ENCODE measurements at regions not wholly inside any gene's neighbourhood (a gene's known extent, or its start where the extent isn't known, plus 50 kb on each side); places are given as distances from the start of the nearest gene placed in this dataset.
"Not testable (repeated sequence)": the region's sequence is repeated elsewhere in the genome, so short reads cannot be mapped to it uniquely, and the experiment has no call there.

DNA sequence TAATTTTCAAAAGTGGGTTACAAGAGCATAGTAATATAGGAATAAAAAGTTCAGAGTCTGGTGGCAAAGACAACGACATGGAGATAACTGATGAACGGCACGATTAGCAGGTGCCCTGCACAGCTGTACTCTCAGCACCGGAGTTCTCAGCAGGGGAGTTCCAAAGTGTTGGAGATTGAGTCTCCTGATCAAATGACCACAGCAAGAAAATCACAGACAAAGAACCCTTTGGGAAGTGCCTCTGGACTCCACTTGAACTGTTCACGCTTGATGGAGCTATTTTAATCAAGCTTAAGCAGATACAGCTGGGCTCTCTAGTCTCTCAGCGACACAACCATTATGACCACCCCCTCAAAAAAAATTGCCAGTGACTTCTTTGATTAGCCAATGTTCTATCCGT lies 153.1 kb downstream of the ALG10B start:
- DNase-seq: no peak
- in situ Hi-C loops (cut with HindIII; ENCODE audit: low pct_ligation_motif_present, low pct_unique_long_range_greater_than_20kb, low sequenced_read_pairs): no loop called here

DNA sequence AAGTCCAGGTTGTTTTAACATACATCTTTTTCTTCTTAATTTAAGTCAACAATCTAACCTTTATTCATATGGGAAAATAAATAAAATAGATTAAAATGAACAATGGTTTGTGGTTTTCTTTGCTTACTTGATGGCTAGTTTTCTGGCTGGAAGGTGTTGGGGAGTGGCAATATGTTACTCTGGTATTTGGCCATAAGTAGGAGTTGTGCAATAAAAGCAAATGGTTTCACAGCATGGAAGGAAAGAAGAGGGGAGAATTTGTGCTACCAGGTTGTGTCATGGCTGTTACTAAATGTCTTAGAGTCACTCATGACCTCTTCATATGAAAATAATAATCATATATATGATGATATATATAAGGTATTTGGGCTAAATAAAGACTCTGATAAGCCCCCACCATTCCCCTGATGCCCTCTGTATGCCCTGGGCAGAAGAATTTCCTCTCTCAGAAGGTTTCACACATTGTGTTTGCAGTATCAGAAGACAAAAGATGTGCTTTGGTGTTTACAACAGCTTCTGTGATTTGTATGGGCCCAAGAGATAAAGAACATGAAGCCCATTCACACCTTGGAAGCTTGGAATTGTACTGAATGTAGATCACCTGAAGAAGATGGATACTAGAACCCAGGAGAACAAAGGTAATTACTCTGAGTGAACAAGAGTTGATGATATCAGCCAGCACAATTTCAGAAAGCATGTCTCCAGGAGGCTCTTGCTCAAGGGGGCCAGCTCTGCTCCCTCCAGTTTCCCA lies 160.9 kb downstream of the ALG10B start:
- in situ Hi-C loops (cut with HindIII; ENCODE audit: low pct_ligation_motif_present, low pct_unique_long_range_greater_than_20kb, low sequenced_read_pairs): no loop called here
- DNase-seq: no peak

DNA sequence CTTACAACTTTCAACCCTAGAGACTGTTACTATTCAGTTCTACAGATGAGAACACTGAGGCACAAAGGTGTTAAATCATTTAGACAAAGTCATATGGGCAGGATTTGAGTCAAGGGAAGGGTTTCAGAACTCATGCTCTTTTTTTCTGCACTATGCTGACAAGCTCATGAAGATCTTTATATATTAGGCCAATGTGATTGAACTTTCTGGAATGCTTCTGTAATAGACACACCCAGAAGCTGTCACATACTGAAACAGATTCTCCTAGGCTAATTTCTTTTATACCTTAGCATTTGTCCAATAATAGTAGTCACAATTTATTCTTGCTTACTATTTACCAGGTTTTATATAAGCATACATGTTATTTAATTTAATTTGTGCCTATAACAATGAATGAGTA lies 164.0 kb downstream of the ALG10B start:
- no peak for DNase-seq
- in situ Hi-C loops (cut with HindIII; ENCODE audit: low pct_ligation_motif_present, low pct_unique_long_range_greater_than_20kb, low sequenced_read_pairs): no loop called here

DNA sequence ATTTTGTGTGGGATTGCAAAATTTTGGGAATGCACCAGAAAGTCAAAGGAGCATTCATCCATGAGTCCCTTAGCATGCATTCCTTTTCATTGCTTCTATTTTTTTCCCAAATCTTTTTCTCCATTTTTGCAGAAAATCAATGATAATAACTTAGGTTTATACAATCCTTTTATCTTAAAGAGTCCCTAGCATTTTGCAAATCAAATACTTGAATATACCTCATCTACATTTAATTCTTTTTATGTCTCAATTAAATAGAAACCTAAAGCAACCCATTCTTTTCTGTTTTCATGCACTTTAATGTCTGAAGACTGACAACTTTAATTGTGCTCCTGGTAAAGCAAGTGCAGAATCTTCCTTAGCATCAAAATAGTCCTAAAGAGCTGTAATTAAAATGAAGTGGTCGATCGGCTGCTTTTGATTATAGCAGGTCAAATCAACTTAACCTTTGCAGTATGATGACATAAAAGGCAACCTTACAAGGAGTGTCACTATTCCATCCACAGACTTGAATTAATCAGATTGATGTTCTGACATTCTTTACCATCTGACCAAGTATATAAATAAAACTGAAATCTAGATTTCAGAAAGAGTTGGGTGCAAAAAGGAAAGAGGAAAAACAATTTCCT lies 168.4 kb downstream of the ALG10B start:
- in situ Hi-C loops (cut with HindIII; ENCODE audit: low pct_ligation_motif_present, low pct_unique_long_range_greater_than_20kb, low sequenced_read_pairs): no loop called here
- DNase-seq: no peak

DNA sequence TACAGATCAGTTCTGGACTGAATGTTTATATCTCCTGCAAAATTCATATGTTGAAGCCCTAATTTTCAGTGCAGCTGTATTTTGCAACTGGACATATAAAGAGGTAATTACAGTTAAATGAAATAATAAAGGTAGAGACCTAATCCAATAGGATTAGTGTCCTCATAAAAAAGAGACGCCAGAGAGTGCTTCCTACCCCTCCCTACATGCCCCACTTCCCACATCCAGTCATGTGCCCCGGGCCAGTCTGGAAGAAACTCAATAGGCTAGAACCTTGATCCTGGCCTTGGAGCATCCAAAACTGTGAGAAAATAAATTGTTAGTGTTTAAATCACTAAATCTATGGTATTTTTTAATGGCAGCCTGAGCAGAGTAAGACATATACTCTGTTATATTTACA lies 172.3 kb downstream of the ALG10B start:
- DNase-seq: no peak
- in situ Hi-C loops (cut with HindIII; ENCODE audit: low pct_ligation_motif_present, low pct_unique_long_range_greater_than_20kb, low sequenced_read_pairs): no loop called here

DNA sequence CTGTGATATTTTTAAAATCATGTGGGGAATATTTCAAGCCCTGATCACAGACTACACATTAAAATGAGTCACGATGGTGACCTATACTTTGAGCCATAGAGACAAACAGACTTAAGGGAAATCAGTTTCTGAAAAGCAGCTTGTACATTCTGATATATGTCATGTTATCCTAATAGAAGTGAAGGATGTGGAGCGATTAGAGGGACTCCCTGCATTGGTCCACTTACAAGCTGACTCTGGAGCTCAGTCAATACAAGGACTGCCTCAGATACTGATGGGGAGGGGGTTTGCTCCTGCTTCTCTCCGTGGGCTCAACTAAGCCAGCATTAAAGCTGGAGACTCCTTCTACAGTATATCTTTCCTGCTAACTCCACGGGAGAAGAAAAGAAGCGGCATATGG lies 173.5 kb downstream of the ALG10B start:
- no peak for DNase-seq
- in situ Hi-C loops (cut with HindIII; ENCODE audit: low pct_ligation_motif_present, low pct_unique_long_range_greater_than_20kb, low sequenced_read_pairs): no loop called here

DNA sequence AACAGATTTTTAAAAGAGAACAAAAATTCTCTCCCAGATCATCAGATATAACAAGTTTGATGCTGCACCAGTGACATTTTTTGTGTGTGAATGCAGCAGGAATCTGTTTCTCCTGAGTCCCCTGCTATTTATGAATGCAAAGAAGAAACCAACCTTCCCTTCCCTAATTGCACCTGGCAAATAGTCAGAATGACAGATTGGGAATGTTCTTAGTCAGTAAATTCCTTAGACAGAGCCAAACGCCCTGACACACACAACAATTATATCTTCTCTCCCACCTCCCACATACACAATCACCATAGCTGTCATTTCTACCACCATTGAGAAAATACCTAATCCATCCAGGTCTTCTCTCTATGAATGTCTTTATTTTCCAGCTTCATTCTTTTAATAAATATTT lies 174.4 kb downstream of the ALG10B start:
- DNase-seq: no peak
- in situ Hi-C loops (cut with HindIII; ENCODE audit: low pct_ligation_motif_present, low pct_unique_long_range_greater_than_20kb, low sequenced_read_pairs): no loop called here

DNA sequence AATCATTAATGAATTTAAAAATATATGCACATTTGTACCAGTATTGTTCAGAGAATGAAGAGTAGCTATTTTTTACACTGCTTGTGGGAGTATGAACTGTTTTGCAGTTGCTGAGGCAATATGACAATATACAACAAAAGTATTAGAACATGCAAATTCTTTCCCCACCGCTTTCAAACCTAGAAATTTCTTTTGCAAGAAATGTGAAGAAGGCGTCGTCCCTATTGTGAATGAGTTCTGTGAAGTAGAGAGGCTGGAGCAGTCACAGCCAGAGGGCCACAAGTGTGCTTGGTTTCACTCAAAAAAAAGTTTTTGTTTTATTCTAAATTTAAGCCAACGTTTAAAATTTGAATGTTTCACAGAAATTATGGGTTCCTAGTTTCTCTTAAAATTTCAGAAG lies 184.9 kb downstream of the ALG10B start:
- in situ Hi-C loops (cut with HindIII; ENCODE audit: low pct_ligation_motif_present, low pct_unique_long_range_greater_than_20kb, low sequenced_read_pairs): no loop called here
- DNase-seq: no peak

DNA sequence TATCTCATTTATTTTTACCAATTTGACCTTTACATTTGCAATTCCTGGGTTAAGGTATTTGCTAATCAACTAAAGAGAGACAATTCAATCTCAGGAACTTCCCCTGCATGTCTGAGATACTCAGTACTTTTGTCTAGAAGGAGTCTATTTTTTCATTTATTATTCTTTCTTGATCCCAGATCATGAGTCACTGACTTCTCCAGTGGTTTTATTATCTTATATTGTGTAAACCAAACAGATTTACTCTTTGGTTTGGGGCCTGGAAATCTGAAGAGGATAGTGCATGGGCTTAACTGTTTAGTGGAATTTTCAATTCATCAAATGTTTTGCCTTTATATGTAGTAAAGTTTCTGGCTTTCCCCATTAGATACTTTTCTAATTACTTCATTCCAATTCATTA lies 185.4 kb downstream of the ALG10B start:
- in situ Hi-C loops (cut with HindIII; ENCODE audit: low pct_ligation_motif_present, low pct_unique_long_range_greater_than_20kb, low sequenced_read_pairs): no loop called here
- DNase-seq: no peak

DNA sequence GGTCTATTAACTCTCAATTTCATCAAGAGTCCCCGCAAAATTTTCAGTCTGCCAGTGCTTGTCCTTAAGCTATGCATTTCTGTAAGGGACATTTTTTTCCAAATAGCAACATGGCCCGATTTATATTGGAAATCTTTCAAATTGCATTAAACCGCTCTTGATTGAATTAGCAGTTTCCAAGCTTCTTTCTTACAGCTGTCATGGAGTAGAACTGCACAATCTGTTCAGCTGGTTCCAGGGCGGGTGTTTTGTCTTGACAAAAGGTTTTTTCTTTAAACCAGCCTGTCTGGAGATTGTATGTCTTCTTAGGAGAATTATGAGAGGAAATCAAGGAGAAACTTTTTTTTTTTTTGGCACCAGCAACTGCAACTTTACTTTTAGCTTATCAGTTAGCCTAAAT lies 185.8 kb downstream of the ALG10B start:
- in situ Hi-C loops (cut with HindIII; ENCODE audit: low pct_ligation_motif_present, low pct_unique_long_range_greater_than_20kb, low sequenced_read_pairs): no loop called here
- no peak for DNase-seq

DNA sequence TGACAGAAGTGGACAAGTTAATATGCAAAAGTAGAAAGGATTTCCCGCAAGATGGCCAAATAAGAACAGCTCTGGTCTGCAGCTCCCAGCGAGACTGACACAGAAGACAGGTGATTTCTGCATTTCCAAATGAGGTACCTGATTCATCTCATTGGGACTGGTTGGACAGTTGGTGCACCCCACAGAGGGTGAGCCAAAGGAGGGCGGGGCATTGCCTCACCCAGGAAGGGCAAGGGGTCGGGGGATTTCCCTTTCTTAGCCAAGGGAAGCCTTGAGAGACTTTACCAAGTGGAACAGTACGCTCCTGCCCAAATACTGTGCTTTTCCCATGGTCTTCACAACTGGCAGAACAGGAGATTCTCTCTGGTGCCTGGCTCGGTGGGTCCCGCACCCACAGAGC lies 191.3 kb downstream of the ALG10B start:
- DNase-seq: no peak
- in situ Hi-C loops (cut with HindIII; ENCODE audit: low pct_ligation_motif_present, low pct_unique_long_range_greater_than_20kb, low sequenced_read_pairs): no loop called here

DNA sequence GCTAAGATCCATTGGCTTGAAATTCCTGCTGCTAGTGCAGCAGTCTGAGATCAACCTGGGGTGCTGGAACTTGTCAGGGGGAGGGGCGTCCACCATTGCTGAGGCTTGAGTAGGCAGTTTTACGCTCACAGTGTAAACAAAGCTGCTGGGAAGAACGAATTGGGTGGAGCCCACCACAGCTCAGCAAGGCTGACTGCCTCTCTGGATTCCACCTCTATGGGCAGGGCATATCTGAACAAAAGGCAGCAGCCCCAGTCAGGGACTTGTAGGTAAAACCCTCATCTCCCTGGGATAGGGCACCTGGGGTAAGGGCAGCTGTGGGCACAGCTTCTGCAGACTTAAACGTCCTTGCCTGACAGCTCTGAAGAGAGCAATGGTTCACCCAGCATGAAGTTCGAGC lies 191.7 kb downstream of the ALG10B start:
- no peak for DNase-seq
- in situ Hi-C loops (cut with HindIII; ENCODE audit: low pct_ligation_motif_present, low pct_unique_long_range_greater_than_20kb, low sequenced_read_pairs): no loop called here

DNA sequence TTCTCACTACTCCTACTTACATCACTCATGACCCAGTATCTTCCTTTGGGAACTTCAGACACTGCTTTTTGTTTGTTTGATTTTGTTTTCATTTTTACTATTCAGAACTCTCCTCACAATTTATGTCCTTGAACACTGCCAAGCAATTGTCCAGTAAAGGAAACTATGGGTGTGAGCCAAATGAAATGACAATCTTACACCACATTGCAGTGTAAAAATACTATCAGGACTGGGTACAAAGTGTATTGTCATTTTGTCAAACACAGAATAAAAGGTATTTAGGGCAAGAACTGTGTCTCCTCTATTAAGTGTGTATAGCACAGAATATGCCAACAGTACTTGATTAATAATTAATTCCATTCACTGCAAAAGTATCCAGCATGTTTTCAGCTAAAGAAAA lies 199.3 kb downstream of the ALG10B start:
- no peak for DNase-seq
- in situ Hi-C loops (cut with HindIII; ENCODE audit: low pct_ligation_motif_present, low pct_unique_long_range_greater_than_20kb, low sequenced_read_pairs): no loop called here

DNA sequence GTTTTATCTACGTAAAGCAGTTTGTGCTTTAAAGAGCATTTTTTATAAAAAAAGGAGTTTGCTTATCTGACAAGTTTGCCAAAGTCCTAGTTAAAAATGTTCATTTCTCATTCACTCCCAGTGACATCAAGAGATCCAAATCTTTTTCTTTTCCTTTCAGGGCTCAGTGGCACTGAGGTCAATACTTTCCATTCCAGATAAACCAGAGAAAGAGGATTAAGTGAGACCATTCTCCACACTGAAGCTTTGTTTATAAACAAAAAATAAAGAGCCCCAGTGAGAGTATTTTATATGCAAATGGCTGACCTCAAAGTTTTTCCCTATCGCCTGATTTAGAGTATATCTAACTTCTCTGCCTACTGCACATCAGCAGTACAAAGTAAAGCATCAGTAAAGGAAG lies 199.8 kb downstream of the ALG10B start:
- no peak for DNase-seq
- in situ Hi-C loops (cut with HindIII; ENCODE audit: low pct_ligation_motif_present, low pct_unique_long_range_greater_than_20kb, low sequenced_read_pairs): no loop called here

DNA sequence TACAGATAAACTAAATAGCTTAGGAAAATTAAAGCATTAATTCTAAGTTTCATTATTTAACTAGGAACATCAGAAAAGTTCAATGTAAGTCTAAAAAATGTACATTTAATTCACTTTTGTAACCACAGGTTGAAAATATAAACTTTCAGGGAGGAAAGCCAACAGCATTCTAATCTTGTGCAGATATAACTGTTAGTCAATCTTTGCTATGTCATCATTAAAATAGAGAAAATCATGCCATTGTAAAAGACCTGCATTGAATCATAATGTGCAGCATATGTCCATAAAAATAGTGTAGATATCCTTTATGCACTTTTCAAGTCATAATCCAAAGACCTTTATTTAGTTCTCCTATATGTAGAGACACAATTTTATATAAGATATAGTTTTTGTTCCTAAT lies 207.3 kb downstream of the ALG10B start:
- DNase-seq: no peak
- in situ Hi-C loops (cut with HindIII; ENCODE audit: low pct_ligation_motif_present, low pct_unique_long_range_greater_than_20kb, low sequenced_read_pairs): no loop called here

DNA sequence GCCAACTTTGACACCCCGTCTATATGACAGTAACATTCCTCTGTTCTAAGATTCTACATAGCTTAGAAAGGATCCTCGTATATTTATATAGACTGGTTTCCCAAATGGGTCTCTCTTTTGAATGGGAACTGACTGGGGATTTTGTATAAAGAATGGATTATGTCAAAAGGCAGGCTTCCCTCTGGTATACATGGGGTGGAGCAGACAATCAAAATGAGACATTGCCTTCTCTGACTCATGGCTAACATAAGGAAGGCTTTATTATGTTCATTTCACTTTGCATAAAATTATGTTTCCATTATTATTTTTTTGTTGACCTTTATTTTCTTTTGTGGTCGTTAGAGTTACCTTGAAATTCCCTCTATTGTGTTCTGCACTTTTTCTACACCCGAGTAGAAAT lies 211.1 kb downstream of the ALG10B start:
- DNase-seq: no peak
- in situ Hi-C loops (cut with HindIII; ENCODE audit: low pct_ligation_motif_present, low pct_unique_long_range_greater_than_20kb, low sequenced_read_pairs): no loop called here

DNA sequence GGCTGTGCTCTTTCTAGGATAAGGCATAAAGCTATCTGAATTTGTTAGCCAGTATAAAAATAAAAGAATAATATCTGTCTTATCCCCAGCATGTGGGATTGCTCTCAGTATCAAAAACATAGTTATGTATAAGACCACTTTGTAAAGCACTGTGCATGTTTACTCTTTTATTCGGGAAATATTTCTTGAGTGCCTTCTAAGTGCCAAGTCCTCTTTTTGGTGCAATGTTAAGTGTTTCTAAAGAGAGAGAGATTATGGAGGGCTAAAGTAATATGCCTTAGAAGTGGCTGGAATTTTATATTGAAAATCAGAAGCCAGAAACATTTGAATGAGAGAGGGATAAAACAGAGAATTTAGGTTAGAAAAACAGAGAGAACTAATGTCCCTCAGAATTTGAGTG lies 212.0 kb downstream of the ALG10B start:
- no peak for DNase-seq
- in situ Hi-C loops (cut with HindIII; ENCODE audit: low pct_ligation_motif_present, low pct_unique_long_range_greater_than_20kb, low sequenced_read_pairs): no loop called here

DNA sequence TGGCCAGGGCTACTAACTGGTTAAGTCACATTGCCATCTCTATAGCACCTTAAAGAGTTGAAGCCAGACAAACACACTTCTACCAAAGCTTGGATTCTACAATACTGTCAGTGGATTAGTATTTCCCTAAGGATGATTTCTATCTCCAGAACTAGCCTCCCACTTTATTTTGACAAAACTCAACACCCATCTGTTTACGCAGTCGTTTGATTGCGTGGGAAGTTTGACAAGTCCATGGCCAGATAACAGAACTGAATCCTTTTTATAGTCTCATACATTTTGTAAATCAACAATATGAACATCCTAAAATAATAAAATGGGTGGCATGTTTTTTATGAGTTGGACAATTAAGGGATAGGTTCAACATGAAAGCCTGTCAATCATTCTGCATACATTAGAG lies 212.7 kb downstream of the ALG10B start:
- in situ Hi-C loops (cut with HindIII; ENCODE audit: low pct_ligation_motif_present, low pct_unique_long_range_greater_than_20kb, low sequenced_read_pairs); DNase-seq: not testable (repeated sequence)

DNA sequence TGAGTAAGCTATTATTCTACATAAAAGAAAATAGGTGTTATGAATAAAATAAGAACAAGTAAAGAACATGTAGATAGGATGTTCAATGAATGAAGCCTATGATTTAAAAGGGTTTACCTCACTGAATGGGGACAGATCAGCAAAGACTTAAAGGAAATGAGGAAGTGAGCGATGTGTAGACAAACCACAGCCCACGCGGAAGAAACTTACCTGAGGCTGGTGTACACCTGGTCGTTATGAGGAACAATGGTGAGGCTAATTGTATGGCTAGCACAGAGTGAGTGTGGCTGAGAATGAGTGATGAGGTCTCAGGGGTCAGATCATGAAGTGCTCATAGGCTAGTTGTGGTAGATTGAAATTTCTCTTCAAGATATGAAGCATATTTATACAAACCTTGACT lies 221.7 kb downstream of the ALG10B start:
- in situ Hi-C loops (cut with HindIII; ENCODE audit: low pct_ligation_motif_present, low pct_unique_long_range_greater_than_20kb, low sequenced_read_pairs): no loop called here

DNA sequence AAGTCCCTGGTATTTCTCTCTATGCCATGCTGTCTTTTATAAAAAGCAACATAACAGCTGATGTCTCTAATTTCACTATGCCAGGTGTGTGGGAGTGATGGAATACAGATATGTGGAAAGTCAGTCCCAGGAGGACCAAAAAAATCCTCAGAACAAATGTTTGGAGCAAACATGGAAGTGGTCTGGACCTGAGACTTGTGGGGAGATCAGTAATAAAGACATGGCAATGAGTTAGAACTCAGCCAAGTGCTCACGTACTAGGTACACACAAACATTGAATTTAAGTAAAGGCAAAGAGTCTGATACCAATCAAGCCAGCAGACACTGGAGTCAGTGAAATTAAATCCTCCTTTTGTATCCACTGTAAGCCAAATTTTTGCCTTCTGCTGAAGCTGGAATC lies 223.6 kb downstream of the ALG10B start:
- DNase-seq: no peak
- in situ Hi-C loops (cut with HindIII; ENCODE audit: low pct_ligation_motif_present, low pct_unique_long_range_greater_than_20kb, low sequenced_read_pairs): no loop called here

More for the DNA sequence above, 221.7 kb downstream of the ALG10B start:
- no peak for DNase-seq

All from ACHN (cell line).